GM21576 (cell line): ENCODE measurements at regions not wholly inside any gene's neighbourhood (a gene's known extent, or its start where the extent isn't known, plus 50 kb on each side); places are given as distances from the start of the nearest gene placed in this dataset.
"Not testable (repeated sequence)": the region's sequence is repeated elsewhere in the genome, so short reads cannot be mapped to it uniquely, and the experiment has no call there.

Experiments used
- ATAC-seq: cut with Tn5 transposase; IDR thresholded peaks from one replicate; pipeline ENCODE4 v1.9.1; 2021; ENCODE audit warnings: mild to moderate bottlenecking, moderate library complexity; ENCODE audit not compliant: unreplicated experiment

DNA sequence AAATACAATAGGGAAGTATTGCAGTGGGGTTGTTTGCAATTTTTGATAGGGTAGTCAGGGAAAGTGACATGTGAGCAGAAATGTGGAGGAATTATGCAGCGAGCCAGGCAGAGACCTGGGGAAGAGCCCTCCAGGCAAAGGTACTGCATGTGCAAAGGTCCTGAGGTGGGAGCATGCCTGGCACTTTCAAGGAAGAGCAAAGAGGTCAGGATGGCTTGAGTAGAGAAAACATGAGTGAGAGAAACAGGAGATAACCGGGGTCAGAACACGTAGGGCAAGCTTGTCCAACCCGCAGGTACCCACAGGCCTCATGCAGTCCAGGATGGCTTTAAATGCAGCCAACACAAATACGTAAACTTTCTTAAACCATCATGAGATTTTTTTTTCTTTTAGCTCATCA lies 71.0 kb downstream of the COQ2 start:
- ATAC-seq: no peak

DNA sequence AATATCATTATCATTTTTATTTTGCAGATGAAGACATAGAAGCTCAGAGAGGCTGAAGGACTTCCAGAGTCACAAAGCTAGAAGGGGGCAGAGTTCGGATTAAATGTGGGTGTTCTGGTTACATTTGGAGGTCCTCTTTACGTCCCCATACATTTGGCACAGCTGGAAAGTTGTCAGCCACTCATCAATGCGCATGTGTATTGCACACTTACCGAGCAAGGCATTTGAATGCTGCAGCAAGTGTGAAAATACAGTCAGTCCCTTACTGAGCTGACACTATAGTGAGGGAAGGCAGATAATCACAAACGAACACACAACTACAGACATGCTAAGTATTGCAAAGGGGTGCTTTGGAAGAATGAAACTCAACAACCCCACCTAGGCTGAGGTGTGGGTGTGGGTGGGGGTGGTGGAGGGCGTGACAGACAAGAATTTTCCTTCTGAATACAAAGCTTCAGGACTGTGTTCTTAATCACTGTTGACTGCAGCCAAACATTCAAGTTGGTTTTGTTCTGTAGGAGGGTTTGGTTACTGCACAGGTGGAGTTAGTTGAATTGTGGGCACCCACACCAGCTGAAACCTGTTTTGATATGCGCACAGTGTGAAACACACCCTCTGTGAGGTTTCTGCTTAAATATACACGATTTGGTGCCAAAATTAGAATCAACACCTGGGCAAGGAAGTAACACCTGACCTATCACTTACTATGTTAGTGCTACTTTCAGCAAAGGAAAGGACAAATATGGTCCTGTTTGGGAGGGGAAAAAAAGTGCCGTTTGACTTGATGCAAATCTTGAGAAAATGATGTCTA lies 72.4 kb downstream of the COQ2 start:
- ATAC-seq: peak; percentile 82

DNA sequence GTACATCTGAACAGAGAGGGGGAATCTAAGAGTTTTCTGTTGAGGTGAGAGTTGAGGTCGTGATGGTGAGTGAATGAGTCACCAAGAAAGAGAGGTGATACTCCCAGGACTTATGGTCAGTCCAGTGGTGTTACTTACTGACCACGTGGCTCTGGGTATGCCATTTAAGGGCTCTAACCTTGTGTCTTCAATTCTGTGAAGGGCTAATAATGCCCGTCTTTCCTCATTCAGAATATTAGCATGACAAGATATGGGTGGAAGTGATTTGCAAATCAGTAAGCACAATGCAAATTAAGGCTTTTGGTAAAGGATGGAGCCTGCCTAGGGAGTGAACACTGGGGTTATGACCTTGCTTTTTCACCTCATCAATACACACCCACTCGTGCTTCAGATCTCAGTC lies 75.2 kb downstream of the COQ2 start:
- ATAC-seq: no peak

DNA sequence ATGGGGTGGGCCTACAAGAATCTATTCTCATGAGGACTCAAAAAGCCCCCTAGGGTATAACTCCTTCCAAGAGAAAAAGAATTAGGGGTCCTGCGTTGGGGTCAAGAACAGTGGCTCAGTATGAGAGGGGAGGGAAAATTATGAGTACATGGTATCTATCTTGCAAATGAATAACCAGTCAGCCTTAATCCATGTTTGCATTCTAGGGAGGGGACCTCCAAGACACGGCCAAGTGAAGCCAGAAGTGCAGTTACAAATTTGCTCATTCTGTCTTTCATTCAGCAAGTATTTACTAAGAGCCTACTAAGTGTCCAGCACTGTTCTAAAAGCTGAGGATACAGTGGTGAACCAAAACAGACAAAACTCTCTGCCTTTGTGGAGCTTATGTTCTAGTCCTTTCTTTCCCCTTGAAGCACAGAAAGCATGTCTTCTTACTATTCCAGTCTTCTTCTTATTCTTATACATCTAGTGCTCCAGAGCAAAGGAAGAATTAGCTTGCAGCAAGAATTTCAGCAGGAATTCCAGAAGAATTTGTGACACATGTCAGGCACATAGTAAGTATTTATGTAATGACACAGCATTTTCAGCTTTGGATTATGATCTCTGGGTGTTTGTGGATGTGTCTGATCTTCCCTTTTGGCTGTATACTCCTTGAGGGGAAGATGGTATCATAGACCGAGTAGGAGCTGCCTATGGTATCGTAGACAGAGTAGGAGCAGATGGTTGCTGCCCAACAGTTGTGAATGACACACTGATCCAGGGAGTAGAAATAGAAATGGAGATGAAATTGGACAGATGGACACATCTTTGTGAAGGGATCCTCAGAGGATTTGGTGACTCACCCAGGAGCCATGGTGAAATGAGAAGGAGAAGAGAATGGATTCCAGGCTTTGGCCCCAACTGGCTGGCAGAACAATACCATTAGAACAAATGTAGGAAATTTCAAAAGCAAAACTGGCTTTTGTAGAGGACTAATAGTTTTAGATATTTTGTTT lies 75.9 kb downstream of the COQ2 start:
- no peak for ATAC-seq

DNA sequence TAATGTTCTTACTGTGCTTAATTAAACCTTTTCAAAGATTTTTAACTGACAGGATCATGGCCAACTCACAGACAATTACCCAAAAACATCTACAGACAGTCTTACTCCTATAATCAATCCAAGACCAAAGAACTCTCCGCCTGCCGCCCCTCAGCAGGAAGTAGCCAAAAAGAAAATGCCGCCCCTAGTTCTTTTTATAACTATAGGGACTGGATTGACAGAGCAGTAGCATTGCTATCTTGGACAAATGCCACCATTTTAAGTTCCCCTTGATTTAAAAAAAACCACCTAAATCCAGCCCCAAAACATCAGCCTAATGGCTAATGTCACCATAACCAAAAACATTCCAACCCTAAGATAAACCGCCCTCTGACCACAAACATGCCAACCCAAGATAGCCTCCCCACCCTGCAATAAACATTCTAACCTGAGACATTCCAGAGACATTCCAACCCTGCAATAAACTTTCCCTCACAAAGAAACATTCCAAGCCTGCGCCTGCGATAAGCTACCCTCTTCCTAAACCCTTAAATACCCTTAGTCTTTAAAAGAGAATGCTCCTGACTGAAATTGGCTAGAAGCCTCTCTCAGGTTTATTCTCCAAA lies 77.0 kb downstream of the COQ2 start:
- ATAC-seq: no peak

DNA sequence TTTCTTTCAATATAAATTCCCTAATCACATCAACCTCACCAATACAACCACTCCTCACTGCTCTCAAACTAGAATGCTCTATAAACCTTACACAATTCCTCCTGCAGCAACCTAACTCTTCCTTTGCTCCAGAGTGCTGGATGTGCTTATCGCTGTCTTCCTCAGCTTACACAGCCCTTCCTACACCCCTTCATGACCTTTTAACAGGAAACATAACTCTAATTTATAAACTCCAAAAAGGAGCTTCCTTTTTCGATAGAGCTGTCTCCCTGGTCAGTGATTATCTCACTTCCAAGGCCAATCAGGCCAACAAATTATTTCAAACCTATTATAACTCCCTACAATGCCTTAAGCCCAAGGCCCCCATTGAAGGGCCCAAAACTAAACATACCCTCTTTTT lies 78.8 kb downstream of the COQ2 start:
- ATAC-seq: no peak

DNA sequence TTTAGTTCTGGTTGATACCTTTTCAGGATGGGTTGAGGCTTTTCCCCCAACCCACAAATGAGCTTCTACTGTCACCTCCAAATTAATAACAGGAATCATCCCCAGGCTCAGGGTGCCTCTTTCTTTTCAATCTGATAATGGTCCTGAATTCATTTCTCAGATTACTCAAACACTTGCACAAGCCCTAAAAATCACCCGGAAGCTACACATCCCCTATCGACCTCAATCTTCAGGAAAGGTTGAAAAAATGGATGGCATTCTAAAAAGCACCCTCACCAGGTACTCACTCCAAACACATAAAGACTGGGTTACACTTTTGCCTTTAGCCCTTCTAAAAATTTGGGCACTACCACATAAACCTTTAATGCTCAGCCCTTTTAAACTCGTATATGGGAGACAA lies 79.9 kb downstream of the COQ2 start:
- no peak for ATAC-seq

DNA sequence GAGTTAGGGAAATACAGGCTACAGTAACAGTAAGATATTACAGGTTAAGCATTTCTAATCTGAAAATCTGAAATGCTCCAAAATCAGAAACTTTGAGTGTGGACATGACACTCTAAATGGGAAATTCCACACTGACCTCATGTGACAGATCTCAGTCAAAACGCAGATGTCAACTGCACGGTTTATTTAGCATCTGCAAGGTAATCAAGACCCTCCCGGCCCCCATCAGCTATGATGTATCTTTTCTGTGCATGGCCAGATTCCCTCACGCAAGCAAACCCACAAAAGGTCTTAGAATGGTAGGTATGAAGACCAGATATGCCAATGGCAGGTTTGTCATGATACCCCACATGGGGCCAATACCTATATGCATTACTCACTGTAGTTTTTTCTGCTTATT lies 82.8 kb downstream of the COQ2 start:
- no peak for ATAC-seq

DNA sequence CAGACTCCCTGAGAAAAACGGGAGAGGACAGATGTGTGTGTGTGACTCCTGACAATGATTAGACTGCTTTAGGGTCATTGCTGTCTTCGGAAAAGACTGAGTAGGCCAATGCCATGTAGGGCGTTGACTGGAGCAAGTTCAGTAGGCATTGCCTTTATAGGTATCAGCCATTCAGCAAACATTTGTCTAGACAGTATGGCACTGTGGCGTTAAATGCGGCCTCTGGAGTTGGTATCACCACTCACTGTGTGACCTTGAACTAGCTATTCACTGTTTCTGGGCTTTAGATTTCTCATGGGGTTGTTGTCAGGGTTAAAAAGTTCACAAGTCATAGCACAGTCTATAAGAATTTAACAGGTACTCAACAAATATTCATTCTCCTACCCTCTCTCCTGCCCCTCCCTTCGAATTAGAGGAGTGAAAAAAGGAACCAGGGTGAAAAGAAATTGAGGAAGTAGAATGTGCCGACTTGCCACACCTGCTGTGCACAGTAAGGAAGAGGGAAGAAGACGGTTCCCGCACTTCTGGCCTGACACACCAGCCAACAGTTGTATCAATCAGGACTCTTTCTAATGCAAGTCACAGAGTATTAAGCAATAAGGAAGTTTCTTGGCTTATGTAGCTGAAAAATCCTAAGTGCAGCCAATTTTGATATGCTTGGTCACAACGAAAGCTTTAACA lies 83.2 kb upstream of the PLAC8 start:
- ATAC-seq: no peak

DNA sequence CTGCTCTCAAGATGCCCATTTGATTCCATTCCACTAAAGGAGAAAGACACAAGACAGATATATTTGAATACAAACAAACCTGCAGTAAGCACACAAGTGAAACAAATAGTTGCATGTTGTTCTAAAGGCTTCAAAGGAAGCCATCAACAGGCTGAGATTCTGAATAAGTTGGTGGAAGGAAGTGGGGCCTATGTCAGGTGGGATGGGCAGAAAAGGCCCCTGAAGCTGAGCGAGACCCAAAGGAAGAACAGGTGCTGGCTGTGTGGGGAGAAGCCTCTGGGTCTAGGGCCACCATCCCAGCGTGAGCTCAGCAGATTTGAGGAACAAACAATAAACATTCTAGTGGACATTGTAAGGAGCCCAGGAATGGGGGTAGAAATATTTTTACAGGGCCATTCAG lies 82.4 kb upstream of the PLAC8 start:
- no peak for ATAC-seq

DNA sequence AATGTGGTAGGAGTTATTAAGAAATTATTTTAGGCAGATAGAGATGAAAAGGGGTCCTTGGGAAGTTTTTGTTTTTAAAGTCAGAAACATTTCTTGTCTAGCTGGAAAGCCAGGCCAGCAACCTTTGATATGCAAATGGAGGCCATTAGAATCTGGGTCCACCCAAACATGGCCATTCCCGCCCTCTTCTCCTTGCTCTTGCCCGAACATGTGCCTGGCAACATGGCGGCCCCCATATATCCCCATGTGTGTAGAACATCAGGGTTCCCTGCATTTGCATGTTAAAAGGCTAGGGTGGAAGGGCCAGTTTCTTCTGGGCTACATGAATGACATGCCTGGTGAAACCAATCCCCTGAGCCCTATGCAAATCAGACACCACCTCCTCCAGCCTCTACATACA lies 80.7 kb upstream of the PLAC8 start:
- ATAC-seq: no peak

DNA sequence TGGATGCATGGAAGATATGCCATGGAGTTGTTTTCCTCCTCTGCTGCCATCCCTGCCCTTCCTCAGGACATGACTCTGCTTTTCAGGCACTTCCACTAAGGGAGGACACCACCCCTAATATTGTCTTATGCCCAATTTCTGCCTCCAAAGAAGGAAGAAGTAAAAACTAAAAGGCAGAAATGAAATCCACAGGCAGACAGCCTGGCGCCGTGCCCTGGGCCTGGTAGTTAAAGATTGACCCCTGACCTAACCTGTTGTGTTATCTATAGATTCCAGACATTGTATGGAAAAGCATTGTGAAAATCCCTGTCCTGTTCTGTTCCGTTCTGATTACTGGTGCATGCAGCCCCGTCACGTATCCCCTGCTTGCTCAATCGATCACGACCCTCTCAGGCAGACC lies 80.1 kb upstream of the PLAC8 start:
- ATAC-seq: not testable (repeated sequence)

DNA sequence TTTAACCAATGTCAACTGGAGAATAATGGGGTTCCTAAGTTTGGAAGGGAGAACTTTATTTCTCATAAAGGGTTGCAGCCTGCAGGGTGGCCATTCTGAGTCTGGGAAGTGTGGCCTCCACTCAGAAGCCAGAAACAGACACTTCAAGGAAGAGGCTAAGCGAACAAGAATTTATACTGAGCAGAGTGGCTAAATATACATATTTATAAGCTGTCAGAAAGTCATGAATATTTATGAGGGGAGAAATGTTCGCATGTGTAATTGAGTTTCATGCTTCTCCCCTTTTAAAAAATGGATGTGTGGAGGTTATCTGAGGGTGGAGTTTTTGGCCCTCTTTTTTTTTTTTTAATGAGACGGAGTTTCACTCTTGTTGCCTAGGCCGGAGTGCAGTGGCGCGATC lies 78.1 kb upstream of the PLAC8 start:
- ATAC-seq: no peak

DNA sequence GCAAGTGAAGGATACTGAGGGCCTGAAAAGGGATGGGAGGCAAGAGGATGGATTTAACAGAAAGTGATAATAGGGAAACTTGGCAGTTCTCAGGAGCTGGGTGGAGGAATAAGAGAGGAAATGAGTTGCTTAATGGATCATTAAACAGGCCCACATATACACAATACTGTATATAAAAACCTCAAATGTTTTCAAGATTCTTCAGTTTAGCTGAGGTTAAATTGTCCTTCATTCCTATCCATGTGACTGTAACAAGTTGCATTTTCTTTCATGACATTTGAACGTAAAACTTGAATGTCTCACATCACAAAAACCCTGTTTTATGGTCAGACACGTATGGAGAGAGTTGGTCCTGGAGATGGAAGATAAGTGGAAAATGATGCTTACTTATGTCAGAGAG lies 76.5 kb upstream of the PLAC8 start:
- ATAC-seq: no peak

DNA sequence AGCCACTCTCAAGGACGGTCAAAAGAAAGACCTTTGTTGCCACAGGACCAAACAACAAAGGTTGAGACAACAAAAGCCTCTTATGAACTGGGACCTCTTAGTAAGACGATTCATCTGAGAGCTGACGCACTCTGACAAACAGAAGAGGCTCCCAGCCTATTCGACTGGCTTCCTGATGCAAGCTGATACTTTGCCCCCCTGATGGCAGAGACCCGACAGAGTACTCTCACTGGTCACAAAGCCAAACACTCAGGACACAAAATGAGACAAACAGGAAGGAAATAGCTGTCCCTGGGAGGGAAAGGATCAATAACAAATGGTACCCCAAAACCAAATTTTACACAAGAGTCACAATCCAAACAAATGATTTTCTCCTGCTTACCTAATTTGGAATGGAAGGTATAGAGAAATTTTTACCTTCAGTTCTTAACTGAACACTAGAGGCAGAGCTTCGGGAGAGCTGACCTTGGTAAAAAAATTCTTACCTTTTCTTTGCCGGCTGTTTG lies 75.2 kb upstream of the PLAC8 start:
- no peak for ATAC-seq

DNA sequence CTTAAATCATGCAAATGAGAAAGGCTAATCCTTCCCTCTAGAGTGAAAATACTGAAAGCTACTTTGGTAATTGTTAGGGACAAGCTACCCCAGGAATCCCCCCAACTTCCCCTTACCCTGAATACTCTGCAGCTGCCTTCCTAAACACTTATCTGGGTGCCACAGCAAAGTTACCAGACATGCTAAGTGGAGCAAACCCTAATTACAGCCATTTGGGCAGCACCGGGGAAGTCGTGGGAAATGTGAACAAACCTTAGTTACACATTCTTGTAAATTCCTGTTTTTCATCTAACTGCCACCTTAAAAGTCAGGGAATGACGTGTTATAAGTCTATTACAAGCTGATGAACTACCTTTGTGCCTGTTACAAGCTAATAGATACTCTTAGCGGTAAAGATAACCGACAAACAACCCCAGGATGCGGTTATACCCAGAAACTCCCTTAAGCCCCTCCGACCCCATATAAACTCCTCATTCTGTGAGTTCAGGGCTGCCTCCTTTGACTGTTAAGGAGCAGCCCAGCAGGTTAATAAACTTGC lies 66.0 kb upstream of the PLAC8 start:
- ATAC-seq: peak; percentile 54

DNA sequence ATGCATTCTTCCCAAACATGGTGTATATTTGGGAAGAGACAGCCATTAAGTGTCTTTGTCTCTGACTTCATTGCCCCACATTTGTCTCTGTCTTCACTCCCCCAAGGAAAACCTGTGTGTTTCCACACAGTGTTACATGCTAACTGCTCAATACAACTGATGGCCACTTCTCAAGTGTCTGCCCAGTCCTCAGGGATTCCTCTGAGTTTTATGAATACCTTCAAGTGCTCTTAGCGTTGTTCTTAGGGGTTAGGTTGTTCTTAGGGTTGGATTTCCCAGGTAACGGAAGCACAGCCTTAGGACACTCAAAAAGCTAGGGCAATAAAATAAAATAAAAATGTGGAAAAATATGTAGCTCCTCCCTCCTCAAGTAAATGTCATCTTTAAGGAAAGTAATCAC lies 64.7 kb upstream of the PLAC8 start:
- no peak for ATAC-seq

DNA sequence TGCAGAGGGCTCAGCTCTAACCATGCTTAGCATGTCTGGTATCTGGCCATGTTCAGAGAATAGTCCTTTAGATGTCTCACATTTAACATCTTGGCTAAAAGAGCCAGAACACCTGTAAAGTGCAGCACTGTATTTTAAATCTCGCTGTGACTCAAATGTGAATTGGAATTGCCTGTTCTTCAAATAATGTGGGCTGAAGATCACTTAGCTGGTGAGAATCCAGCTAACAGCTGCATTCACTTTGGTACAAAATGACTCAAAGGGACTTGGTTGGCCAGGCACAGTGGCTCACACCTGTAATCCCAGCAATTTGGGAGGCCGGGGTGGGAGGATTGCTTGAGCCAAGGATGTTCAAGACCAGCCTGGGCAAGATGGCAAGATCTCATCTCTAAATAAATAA lies 63.5 kb upstream of the PLAC8 start:
- ATAC-seq: no peak

DNA sequence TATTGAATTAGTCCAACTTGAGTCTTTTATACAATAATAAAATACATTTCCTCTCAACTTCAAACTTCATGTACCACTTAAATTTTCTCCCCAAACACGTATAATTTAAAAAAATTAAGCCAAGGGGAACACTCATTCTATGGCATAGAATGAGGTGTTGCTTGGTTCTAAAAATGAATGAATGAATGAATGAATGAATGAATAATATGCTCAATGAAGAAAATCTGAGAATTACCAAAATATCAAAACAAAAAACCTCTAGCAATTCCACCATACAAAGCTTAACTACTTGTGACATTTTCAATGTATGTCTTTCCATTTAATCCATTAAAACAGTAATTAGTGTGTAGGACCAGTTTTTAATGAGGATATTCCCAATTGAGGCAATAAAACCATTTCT lies 62.7 kb upstream of the PLAC8 start:
- no peak for ATAC-seq

DNA sequence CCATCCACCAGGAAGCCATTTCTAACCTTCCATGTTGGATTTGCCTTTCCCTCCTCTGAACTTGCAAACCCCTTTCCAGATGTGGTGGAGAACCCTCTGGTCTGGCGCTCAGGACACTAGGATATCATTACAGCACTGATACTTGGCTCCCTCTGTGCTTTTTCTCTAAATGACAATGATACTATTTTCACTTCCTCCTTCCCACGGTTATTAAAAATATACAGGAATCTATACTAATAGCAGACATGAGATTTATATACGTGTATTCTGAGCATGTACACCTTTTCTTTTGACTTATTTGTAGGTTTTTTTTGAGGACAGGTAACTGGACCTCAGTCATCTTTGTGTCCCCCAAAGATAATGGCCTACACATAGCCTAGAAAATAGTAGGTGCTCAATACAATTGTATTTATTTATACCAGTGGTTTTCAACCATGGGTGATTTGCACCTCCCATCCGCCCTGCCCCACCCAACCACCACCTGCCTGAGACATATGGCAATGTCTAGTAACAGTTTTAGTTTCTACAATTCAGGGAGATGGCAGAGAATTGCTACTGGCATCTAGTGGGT lies 60.4 kb upstream of the PLAC8 start:
- ATAC-seq: peak; percentile 57
